Endothelial cell (in vitro differentiated cells): ENCODE measurements at regions not wholly inside any gene's neighbourhood (a gene's known extent, or its start where the extent isn't known, plus 50 kb on each side); places are given as distances from the start of the nearest gene placed in this dataset.
"Not testable (repeated sequence)": the region's sequence is repeated elsewhere in the genome, so short reads cannot be mapped to it uniquely, and the experiment has no call there.

Experiments used
- DNase-seq: peaks from one replicate; pipeline ENCODE4 v3.0.0; 2021; ENCODE audit warnings: low spot score
- H3K27ac Mint-ChIP-seq: one replicate; pipeline ENCODE4 v1.8.0; 2021; ENCODE audit warnings: mixed read lengths, inconsistent platforms; ENCODE audit not compliant: unreplicated experiment
- H3K27me3 Mint-ChIP-seq: one replicate; pipeline ENCODE4 v1.8.0; 2021; ENCODE audit warnings: mild to moderate bottlenecking, moderate library complexity, mixed read lengths, inconsistent platforms; ENCODE audit not compliant: unreplicated experiment
- H3K36me3 Mint-ChIP-seq: one replicate; pipeline ENCODE4 v1.8.0; 2021; ENCODE audit warnings: mild to moderate bottlenecking, low read depth, mixed read lengths, inconsistent platforms; ENCODE audit not compliant: unreplicated experiment
- H3K4me1 Mint-ChIP-seq: one replicate; pipeline ENCODE4 v1.8.0; 2021; ENCODE audit warnings: mild to moderate bottlenecking, mixed read lengths, inconsistent platforms; ENCODE audit not compliant: unreplicated experiment
- H3K4me3 Mint-ChIP-seq: one replicate; pipeline ENCODE4 v1.8.0; 2021; ENCODE audit warnings: mild to moderate bottlenecking, mixed read lengths, inconsistent platforms; ENCODE audit not compliant: unreplicated experiment
- H3K9me3 Mint-ChIP-seq: one replicate; pipeline ENCODE4 v1.8.0; 2021; ENCODE audit warnings: mixed read lengths, inconsistent platforms; ENCODE audit not compliant: unreplicated experiment
- TF ChIP-seq, protein P1 (sequence below): fragments of 200-600 bp; sonication (generic); IDR thresholded peaks from one replicate; pipeline ENCODE4 v1.5.0; 2021; ENCODE audit warnings: antibody characterized with exemption; ENCODE audit not compliant: unreplicated experiment

DNA sequence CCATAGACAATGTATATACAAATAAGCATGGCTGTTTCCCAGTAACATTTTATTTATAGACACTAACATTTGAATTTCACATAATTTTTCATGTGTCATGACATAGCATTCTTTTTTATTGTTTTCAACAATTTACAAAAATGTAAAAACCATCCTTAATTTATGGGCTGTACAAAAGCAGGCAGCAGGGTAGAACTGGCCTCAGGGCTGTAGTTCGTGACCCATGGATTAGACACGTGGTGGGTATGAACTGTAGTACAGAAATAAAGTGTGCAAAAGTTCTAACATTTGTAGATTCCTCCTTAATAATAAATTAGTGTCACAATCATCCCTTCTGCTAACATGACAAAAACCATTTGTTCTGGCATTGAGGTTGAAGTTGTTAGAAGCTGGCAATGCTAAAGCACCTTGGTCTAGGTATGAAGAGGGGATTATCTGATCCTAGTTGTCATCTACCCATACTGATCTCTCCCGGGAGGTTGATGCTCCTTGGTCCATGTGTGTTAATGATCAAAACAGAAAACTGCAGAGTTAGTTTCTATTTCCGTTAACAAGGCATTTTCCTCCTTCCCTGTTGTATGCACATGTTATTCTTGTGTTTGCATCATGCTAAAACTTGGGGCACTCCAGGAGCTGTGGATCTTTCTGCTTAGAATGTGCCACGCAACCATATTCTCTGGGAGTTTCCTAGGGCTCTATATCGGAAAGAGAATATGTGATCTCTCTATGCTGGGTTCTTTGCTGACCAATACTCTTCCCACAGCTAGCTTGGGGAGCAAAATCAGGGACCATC is 917.6 kb downstream of the TLE1 start:
- no peak for DNase-seq
- Mint-ChIP-seq H3K36me3 (no peaks in the 10 kb centered on the region), H3K27ac (no peak overlapping the region), H3K4me1 (no peaks in the 10 kb centered on the region), H3K27me3 (no peaks in the 10 kb centered on the region), H3K4me3 (no peak overlapping the region), H3K9me3 (no peaks in the 10 kb centered on the region)
- TF ChIP-seq, protein P1, sequence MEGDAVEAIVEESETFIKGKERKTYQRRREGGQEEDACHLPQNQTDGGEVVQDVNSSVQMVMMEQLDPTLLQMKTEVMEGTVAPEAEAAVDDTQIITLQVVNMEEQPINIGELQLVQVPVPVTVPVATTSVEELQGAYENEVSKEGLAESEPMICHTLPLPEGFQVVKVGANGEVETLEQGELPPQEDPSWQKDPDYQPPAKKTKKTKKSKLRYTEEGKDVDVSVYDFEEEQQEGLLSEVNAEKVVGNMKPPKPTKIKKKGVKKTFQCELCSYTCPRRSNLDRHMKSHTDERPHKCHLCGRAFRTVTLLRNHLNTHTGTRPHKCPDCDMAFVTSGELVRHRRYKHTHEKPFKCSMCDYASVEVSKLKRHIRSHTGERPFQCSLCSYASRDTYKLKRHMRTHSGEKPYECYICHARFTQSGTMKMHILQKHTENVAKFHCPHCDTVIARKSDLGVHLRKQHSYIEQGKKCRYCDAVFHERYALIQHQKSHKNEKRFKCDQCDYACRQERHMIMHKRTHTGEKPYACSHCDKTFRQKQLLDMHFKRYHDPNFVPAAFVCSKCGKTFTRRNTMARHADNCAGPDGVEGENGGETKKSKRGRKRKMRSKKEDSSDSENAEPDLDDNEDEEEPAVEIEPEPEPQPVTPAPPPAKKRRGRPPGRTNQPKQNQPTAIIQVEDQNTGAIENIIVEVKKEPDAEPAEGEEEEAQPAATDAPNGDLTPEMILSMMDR = no peak

DNA sequence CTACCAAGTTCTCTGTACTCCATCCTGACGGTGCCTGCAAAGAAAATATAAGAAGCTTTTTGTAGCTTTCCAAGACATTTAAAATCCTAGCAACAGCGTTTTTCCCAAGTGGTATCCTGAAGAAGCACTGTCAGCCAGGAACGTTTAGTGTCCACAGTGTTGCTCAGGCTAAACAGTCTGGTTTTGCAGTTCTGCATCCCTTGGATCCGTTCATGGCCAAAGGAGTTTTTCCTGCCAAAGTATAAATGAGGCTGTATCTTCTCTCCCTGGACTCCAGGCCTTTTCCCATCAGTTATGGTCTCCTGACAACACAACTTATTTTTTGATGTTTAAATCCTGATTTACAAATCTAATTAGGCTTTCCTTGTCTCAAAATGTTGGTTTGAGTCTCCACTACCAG is 925.8 kb downstream of the TLE1 start:
- Mint-ChIP-seq H3K9me3 (no peaks in the 10 kb centered on the region), H3K4me1 (no peaks in the 10 kb centered on the region), H3K27ac (no peak overlapping the region), H3K36me3 (no peaks in the 10 kb centered on the region), H3K4me3 (no peak overlapping the region), H3K27me3 (no peaks in the 10 kb centered on the region)
- TF ChIP-seq, protein P1 = no peak
- no peak for DNase-seq

DNA sequence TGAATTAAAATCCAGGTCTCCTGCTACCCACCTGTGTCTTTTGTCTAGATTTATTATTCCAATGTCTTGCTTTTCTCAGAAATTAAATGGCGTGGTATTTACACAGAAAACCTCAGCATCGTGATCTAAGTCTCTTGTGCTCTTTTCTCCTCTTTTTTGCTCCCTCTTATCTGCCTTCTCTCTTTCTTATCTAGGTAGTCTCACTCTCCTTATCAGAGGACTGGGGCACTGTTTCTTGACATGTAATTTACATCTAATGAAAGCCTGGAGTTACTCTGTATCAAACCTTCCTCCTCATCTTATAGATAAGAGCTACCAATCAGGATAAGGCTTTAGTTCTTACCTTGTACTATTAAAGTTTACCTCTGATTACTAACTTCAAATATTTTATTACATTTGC is 933.8 kb downstream of the TLE1 start:
- no peak for DNase-seq
- H3K27ac Mint-ChIP-seq = no peak overlapping the region
- H3K4me3 Mint-ChIP-seq = no peak overlapping the region
- H3K36me3 Mint-ChIP-seq = no peaks in the 10 kb centered on the region
- H3K4me1 Mint-ChIP-seq = peaks cover 7% of the 10 kb centered on the region
- no peaks in the 10 kb centered on the region for H3K9me3 Mint-ChIP-seq
- no peaks in the 10 kb centered on the region for H3K27me3 Mint-ChIP-seq
- TF ChIP-seq, protein P1 = no peak

DNA sequence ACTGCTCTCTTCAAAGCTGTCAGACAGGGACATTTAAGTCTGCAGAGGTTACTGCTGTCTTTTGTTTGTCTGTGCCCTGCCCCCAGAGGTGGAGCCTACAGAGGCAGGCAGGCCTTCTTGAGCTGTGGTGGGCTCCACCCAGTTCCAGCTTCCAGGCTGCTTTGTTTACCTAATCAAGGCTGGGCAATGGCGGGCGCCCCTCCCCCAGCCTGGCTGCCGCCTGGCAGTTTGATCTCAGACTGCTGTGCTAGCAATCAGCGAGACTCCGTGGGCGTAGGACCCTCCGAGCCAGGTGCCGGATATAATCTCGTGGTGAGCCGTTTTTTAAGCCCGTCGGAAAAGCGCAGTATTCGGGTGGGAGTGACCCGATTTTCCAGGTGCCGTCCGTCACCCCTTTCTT is 942.3 kb downstream of the TLE1 start:
- not testable (repeated sequence) for H3K36me3 Mint-ChIP-seq, H3K4me3 Mint-ChIP-seq, H3K4me1 Mint-ChIP-seq, H3K27me3 Mint-ChIP-seq, DNase-seq, H3K9me3 Mint-ChIP-seq, H3K27ac Mint-ChIP-seq

DNA sequence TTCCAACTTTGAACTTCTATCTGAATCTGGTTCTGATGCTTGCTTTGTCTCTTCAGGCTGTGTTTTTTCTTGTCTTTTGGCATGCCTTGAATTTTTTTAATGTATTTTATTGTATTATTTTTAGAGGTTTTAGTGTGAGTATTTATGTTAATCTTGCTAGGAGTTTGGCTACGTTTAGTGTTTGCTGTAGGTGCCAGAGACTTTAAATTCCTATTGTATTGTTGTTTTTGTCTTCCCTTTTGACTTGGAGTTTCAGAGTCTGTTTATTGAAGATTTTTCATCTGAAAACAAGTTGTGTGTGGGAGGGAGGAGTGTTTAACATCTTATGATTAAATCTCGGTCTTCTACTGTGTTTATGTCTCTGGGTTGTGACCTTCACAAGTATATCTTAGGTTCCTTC is 956.8 kb downstream of the TLE1 start:
- Mint-ChIP-seq H3K9me3 (no peaks in the 10 kb centered on the region), H3K27ac (no peak overlapping the region), H3K27me3 (no peaks in the 10 kb centered on the region), H3K36me3 (no peaks in the 10 kb centered on the region), H3K4me3 (no peak overlapping the region), H3K4me1 (no peaks in the 10 kb centered on the region)
- TF ChIP-seq, protein P1 = no peak
- no peak for DNase-seq
